ENCODE measurements at regions not wholly inside any gene's neighbourhood (a gene's known extent, or its start where the extent isn't known, plus 50 kb on each side); places are given as distances from the start of the nearest gene placed in this dataset.
"Not testable (repeated sequence)": the region's sequence is repeated elsewhere in the genome, so short reads cannot be mapped to it uniquely, and the experiment has no call there.

GRCh38 chr9:113739605-113740507, 136.3 kb upstream of the ZNF618 start:
- DNase-seq (ENCODE audit: low read depth in 1 of 2, low spot score in 1 of 2): not testable (repeated sequence)

GRCh38 chr9:113740508-113741500, 135.3 kb upstream of the ZNF618 start:
- not testable (repeated sequence) for DNase-seq (ENCODE audit: low read depth in 1 of 2, low spot score in 1 of 2)

GRCh38 chr9:113741886-113742854, 133.9 kb upstream of the ZNF618 start:
- no peak for DNase-seq (ENCODE audit: low read depth in 1 of 2, low spot score in 1 of 2)

GRCh38 chr9:113742878-113743277, 133.2 kb upstream of the ZNF618 start:
- no peak for DNase-seq (ENCODE audit: low read depth in 1 of 2, low spot score in 1 of 2)

GRCh38 chr9:113746486-113746885, 129.6 kb upstream of the ZNF618 start:
- no peak for DNase-seq (ENCODE audit: low read depth in 1 of 2, low spot score in 1 of 2)

GRCh38 chr9:113748135-113748534, 128.0 kb upstream of the ZNF618 start:
- DNase-seq (ENCODE audit: low read depth in 1 of 2, low spot score in 1 of 2): no peak

- no peak for DNase-seq (ENCODE audit: low read depth in 1 of 2, low spot score in 1 of 2)
Observed at GRCh38 chr9:113753398-113754119, 122.5 kb upstream of the ZNF618 start.

GRCh38 chr9:113754739-113755138, 121.4 kb upstream of the ZNF618 start:
- no peak for DNase-seq (ENCODE audit: low read depth in 1 of 2, low spot score in 1 of 2)

- no peak for DNase-seq (ENCODE audit: low read depth in 1 of 2, low spot score in 1 of 2)
Observed at GRCh38 chr9:113755433-113755832, 120.7 kb upstream of the ZNF618 start.

GRCh38 chr9:113756476-113757192, 119.5 kb upstream of the ZNF618 start:
- DNase-seq (ENCODE audit: low read depth in 1 of 2, low spot score in 1 of 2): no peak

- DNase-seq (ENCODE audit: low read depth in 1 of 2, low spot score in 1 of 2): no peak
Observed at GRCh38 chr9:113763429-113763828, 112.7 kb upstream of the ZNF618 start.

- no peak for DNase-seq (ENCODE audit: low read depth in 1 of 2, low spot score in 1 of 2)
Observed at GRCh38 chr9:113764572-113764971, 111.5 kb upstream of the ZNF618 start.

GRCh38 chr9:113769412-113769811, 106.7 kb upstream of the ZNF618 start:
- no peak for DNase-seq (ENCODE audit: low read depth in 1 of 2, low spot score in 1 of 2)

- no peak for DNase-seq (ENCODE audit: low read depth in 1 of 2, low spot score in 1 of 2)
Observed at GRCh38 chr9:113770396-113770795, 105.7 kb upstream of the ZNF618 start.

- no peak for DNase-seq (ENCODE audit: low read depth in 1 of 2, low spot score in 1 of 2)
Observed at GRCh38 chr9:113771199-113771598, 104.9 kb upstream of the ZNF618 start.

- no peak for DNase-seq (ENCODE audit: low read depth in 1 of 2, low spot score in 1 of 2)
Observed at GRCh38 chr9:113772121-113772810, 103.8 kb upstream of the ZNF618 start.

- DNase-seq (ENCODE audit: low read depth in 1 of 2, low spot score in 1 of 2): no peak
Observed at GRCh38 chr9:113774963-113775362, 101.1 kb upstream of the ZNF618 start.

- no peak for DNase-seq (ENCODE audit: low read depth in 1 of 2, low spot score in 1 of 2)
Observed at GRCh38 chr9:113775749-113776148, 100.4 kb upstream of the ZNF618 start.

GRCh38 chr9:113776194-113776593, 99.9 kb upstream of the ZNF618 start:
- no peak for DNase-seq (ENCODE audit: low read depth in 1 of 2, low spot score in 1 of 2)

Measured in activated T-helper 1 cell treated with anti-CD3 and anti-CD28 coated beads, Interleukin-2, amount 50 U/mL, for 16 hours (primary cell).